WTC11 (cell line): ENCODE measurements at regions not wholly inside any gene's neighbourhood (a gene's known extent, or its start where the extent isn't known, plus 50 kb on each side); places are given as distances from the start of the nearest gene placed in this dataset.

Experiments used
- ATAC-seq: fragments of 200-7000 bp; cut with Tn5 transposase; 2 replicates; pipeline ENCODE4 v1.10.0; 2021; ENCODE audit warnings: mild to moderate bottlenecking, moderate library complexity
- CTCF ChIA-PET: fragments of 300-600 bp; sonication (Branson Sonifier 250); formaldehyde crosslinking; loops from one replicate; lab custom pipeline; 2021; ENCODE audit warnings: antibody characterized with exemption; lab: Charles Lee
- POLR2A ChIA-PET: fragments of 350-600 bp; sonication (Branson Sonifier 250); formaldehyde crosslinking; loops from one replicate; lab custom pipeline; 2021; ENCODE audit warnings: antibody characterized with exemption; lab: Charles Lee
- DNase-seq: peaks from one replicate; pipeline ENCODE4 v3.0.0; 2021; ENCODE audit warnings: low spot score
- H3K27ac Mint-ChIP-seq: 2 replicates; pipeline ENCODE4 v1.8.0; 2021; ENCODE audit warnings: mixed read lengths
- H3K27me3 Mint-ChIP-seq: 2 replicates; pipeline ENCODE4 v1.8.0; 2021; ENCODE audit warnings: low read depth, mild to moderate bottlenecking, moderate library complexity, mixed read lengths
- H3K36me3 Mint-ChIP-seq: 2 replicates; pipeline ENCODE4 v1.8.0; 2021; ENCODE audit warnings: mixed read lengths
- H3K4me1 Mint-ChIP-seq: 2 replicates; pipeline ENCODE4 v1.8.0; 2022; ENCODE audit warnings: mixed read lengths
- H3K4me3 Mint-ChIP-seq: 2 replicates; pipeline ENCODE4 v1.8.0; 2021; ENCODE audit warnings: mild to moderate bottlenecking, moderate library complexity, mixed read lengths
- H3K9me3 Mint-ChIP-seq: 2 replicates; pipeline ENCODE4 v1.8.0; 2021; ENCODE audit warnings: mixed read lengths
- CBFB ChIP-seq: sonication (generic); formaldehyde crosslinking; IDR thresholded peaks from 2 replicates; pipeline ENCODE4 v1.8.1; 2022; ENCODE audit warnings: mild to moderate bottlenecking, low read depth, missing genetic modification reagents
- CREB1 ChIP-seq: sonication (generic); formaldehyde crosslinking; IDR thresholded peaks from 2 replicates; pipeline ENCODE4 v1.8.0; 2023; ENCODE audit warnings: mild to moderate bottlenecking, missing genetic modification reagents
- FOXP1 ChIP-seq: sonication (generic); formaldehyde crosslinking; IDR thresholded peaks from 2 replicates; pipeline ENCODE4 v1.8.0; 2022; ENCODE audit warnings: missing genetic modification reagents, mild to moderate bottlenecking, moderate library complexity, borderline replicate concordance
- GTF2I ChIP-seq: fragments of 250-450 bp; sonication (Bioruptor Pico); conservative IDR thresholded peaks from 2 replicates; pipeline ENCODE4 v1.4.0; 2021; ENCODE audit warnings: mild to moderate bottlenecking
- JUN ChIP-seq: sonication (generic); formaldehyde crosslinking; IDR thresholded peaks from 2 replicates; pipeline ENCODE4 v1.8.0; 2023; ENCODE audit warnings: mild to moderate bottlenecking, missing genetic modification reagents
- KAT7 ChIP-seq: sonication (generic); formaldehyde crosslinking; IDR thresholded peaks from 2 replicates; pipeline ENCODE4 v1.8.1; 2023; ENCODE audit warnings: missing genetic modification reagents, mild to moderate bottlenecking, borderline replicate concordance
- MXD4 ChIP-seq: fragments of 250-450 bp; sonication (Bioruptor Pico); IDR thresholded peaks from 2 replicates; pipeline ENCODE4 v1.8.0; 2021; ENCODE audit warnings: mild to moderate bottlenecking, moderate library complexity, borderline replicate concordance
- MYBL2 ChIP-seq: sonication (generic); formaldehyde crosslinking; IDR thresholded peaks from 2 replicates; pipeline ENCODE4 v1.8.1; 2023; ENCODE audit warnings: mild to moderate bottlenecking, moderate library complexity, missing genetic modification reagents
- NR2C2 ChIP-seq: sonication (generic); formaldehyde crosslinking; IDR thresholded peaks from 2 replicates; pipeline ENCODE4 v1.8.0; 2022; ENCODE audit warnings: mild to moderate bottlenecking, missing genetic modification reagents
- PRRX2 ChIP-seq: fragments of 250-450 bp; sonication (Bioruptor Pico); IDR thresholded peaks from 2 replicates; pipeline ENCODE4 v1.8.0; 2021; ENCODE audit warnings: mild to moderate bottlenecking
- RELA ChIP-seq: sonication (generic); formaldehyde crosslinking; IDR thresholded peaks from 2 replicates; pipeline ENCODE4 v1.8.1; 2022; ENCODE audit warnings: missing genetic modification reagents, mild to moderate bottlenecking, borderline replicate concordance
- SMAD4 ChIP-seq: sonication (generic); formaldehyde crosslinking; IDR thresholded peaks from 2 replicates; pipeline ENCODE4 v1.8.0; 2022; ENCODE audit warnings: mild to moderate bottlenecking, missing genetic modification reagents
- SOX15 ChIP-seq: fragments of 250-450 bp; sonication (Bioruptor Pico); IDR thresholded peaks from 2 replicates; pipeline ENCODE4 v1.9.0; 2021; ENCODE audit warnings: mild to moderate bottlenecking
- ZNF317 ChIP-seq: sonication (generic); formaldehyde crosslinking; IDR thresholded peaks from 2 replicates; pipeline ENCODE4 v1.8.1; 2023; ENCODE audit warnings: low read depth, mild to moderate bottlenecking, moderate library complexity, missing genetic modification reagents, borderline replicate concordance
- ZNF671 ChIP-seq: fragments of 250-450 bp; sonication (Bioruptor Pico); IDR thresholded peaks from 2 replicates; pipeline ENCODE4 v1.8.0; 2021; ENCODE audit warnings: mild to moderate bottlenecking
- TF ChIP-seq, protein P1 (sequence below): sonication (generic); formaldehyde crosslinking; IDR thresholded peaks from 2 replicates; pipeline ENCODE4 v1.8.1; 2022; ENCODE audit warnings: mild to moderate bottlenecking, moderate library complexity, missing genetic modification reagents
- TF ChIP-seq, protein P2 (sequence below): sonication (generic); formaldehyde crosslinking; conservative IDR thresholded peaks from 2 replicates; pipeline ENCODE4 v1.8.1; 2023; ENCODE audit warnings: mild to moderate bottlenecking, low read depth, missing genetic modification reagents, moderate library complexity
- TF ChIP-seq, protein P3 (sequence below): sonication (generic); formaldehyde crosslinking; IDR thresholded peaks from 2 replicates; pipeline ENCODE4 v1.8.1; 2023; ENCODE audit warnings: mild to moderate bottlenecking, missing genetic modification reagents
- TF ChIP-seq, protein P4 (sequence below): sonication (generic); formaldehyde crosslinking; IDR thresholded peaks from 2 replicates; pipeline ENCODE4 v1.8.1; 2022; ENCODE audit warnings: mild to moderate bottlenecking, missing genetic modification reagents, moderate library complexity, borderline replicate concordance
- TF ChIP-seq, protein P5 (sequence below): fragments of 250-450 bp; sonication (Bioruptor Pico); IDR thresholded peaks from 2 replicates; pipeline ENCODE4 v2.1.2; 2022; ENCODE audit warnings: mild to moderate bottlenecking, moderate library complexity
- TF ChIP-seq, protein P6 (sequence below): fragments of 250-450 bp; sonication (Bioruptor Pico); IDR thresholded peaks from 2 replicates; pipeline ENCODE4 v1.8.0; 2021; ENCODE audit warnings: mild to moderate bottlenecking

DNA sequence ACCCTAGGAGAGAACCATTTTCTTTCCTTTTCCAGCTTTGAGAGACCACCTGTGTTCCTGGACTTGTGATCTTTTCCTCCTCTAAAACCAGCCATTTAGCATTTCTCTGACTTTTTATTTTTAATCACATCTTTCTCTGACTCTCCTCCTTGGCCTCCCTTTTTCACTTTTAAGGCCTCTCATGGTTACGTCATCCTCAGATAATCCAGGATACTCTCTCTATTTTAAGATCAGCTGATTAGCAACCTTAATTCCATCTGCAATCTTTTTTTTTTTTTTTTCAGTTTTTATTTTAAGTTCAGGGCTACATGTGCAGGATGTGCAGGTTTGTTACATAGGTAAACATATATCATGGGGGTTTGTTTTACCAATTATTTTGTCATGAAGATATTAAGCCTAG lies 54.0 kb downstream of the RFPL4B start:
- ATAC-seq (no peak), DNase-seq (no peak)
- TF ChIP-seq NR2C2 (CRISPR knock-in tag): no peak
- TF ChIP-seq RELA (CRISPR knock-in tag): no peak
- TF ChIP-seq, protein P1, sequence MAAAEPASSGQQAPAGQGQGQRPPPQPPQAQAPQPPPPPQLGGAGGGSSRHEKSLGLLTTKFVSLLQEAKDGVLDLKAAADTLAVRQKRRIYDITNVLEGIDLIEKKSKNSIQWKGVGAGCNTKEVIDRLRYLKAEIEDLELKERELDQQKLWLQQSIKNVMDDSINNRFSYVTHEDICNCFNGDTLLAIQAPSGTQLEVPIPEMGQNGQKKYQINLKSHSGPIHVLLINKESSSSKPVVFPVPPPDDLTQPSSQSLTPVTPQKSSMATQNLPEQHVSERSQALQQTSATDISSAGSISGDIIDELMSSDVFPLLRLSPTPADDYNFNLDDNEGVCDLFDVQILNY: no peak
- TF ChIP-seq GTF2I (CRISPR knock-in tag): no peak
- no peak for TF ChIP-seq SMAD4 (CRISPR knock-in tag)
- TF ChIP-seq FOXP1 (CRISPR knock-in tag): no peak
- peaks cover 13% of the 10 kb centered on the region for H3K4me1 Mint-ChIP-seq
- no peaks in the 10 kb centered on the region for H3K27me3 Mint-ChIP-seq
- H3K27ac Mint-ChIP-seq: no peak overlapping the region
- ChIA-PET CTCF (no interaction called here), POLR2A (no interaction called here)
- peaks cover 4% of the 10 kb centered on the region; the same call in 1 of the 2 replicates for H3K36me3 Mint-ChIP-seq
- peaks cover 22% of the 10 kb centered on the region for H3K9me3 Mint-ChIP-seq
- H3K4me3 Mint-ChIP-seq: no peak overlapping the region

DNA sequence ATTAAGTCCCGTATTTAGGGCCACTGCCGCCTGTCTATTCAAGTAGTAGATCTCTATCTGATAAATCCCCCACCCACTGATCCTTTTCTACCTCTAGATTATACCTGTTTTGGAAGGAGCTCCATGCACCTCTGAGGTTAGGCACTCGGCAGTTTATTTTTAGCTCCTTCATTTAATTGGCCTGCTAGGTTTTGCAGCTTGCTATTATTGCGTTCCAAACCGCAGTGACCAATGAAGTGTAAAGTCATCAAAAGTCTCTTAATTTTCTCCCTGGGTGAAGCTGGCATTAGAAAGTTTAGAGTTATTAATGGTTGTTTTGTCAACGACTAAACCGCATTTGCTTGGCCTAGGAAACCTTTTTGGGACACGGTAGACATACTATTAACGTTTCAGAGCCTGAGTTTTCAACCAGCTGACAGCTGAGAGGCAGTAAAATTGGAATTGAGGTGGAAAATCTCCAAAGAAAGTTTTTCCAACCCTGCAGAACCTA lies 60.0 kb downstream of the RFPL4B start:
- ChIA-PET CTCF (no interaction called here), POLR2A (no interaction called here)
- H3K4me3 Mint-ChIP-seq: no peak overlapping the region
- DNase-seq (no peak), ATAC-seq (no peak)
- H3K4me1 Mint-ChIP-seq: peaks cover 33% of the 10 kb centered on the region
- no peaks in the 10 kb centered on the region for H3K36me3 Mint-ChIP-seq
- TF ChIP-seq FOXP1 (CRISPR knock-in tag) (no peak), PRRX2 (CRISPR knock-in tag) (no peak), KAT7 (CRISPR knock-in tag) (no peak), MXD4 (no peak), SMAD4 (CRISPR knock-in tag) (no peak), MYBL2 (CRISPR knock-in tag) (no peak), CBFB (CRISPR knock-in tag) (no peak), CREB1 (CRISPR knock-in tag) (no peak), SOX15 (CRISPR knock-in tag) (no peak), JUN (CRISPR knock-in tag) (no peak), ZNF671 (CRISPR knock-in tag) (no peak), ZNF317 (CRISPR knock-in tag) (no peak)
- TF ChIP-seq, protein P2, sequence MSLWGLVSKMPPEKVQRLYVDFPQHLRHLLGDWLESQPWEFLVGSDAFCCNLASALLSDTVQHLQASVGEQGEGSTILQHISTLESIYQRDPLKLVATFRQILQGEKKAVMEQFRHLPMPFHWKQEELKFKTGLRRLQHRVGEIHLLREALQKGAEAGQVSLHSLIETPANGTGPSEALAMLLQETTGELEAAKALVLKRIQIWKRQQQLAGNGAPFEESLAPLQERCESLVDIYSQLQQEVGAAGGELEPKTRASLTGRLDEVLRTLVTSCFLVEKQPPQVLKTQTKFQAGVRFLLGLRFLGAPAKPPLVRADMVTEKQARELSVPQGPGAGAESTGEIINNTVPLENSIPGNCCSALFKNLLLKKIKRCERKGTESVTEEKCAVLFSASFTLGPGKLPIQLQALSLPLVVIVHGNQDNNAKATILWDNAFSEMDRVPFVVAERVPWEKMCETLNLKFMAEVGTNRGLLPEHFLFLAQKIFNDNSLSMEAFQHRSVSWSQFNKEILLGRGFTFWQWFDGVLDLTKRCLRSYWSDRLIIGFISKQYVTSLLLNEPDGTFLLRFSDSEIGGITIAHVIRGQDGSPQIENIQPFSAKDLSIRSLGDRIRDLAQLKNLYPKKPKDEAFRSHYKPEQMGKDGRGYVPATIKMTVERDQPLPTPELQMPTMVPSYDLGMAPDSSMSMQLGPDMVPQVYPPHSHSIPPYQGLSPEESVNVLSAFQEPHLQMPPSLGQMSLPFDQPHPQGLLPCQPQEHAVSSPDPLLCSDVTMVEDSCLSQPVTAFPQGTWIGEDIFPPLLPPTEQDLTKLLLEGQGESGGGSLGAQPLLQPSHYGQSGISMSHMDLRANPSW (CRISPR knock-in tag): no peak
- TF ChIP-seq, protein P3, sequence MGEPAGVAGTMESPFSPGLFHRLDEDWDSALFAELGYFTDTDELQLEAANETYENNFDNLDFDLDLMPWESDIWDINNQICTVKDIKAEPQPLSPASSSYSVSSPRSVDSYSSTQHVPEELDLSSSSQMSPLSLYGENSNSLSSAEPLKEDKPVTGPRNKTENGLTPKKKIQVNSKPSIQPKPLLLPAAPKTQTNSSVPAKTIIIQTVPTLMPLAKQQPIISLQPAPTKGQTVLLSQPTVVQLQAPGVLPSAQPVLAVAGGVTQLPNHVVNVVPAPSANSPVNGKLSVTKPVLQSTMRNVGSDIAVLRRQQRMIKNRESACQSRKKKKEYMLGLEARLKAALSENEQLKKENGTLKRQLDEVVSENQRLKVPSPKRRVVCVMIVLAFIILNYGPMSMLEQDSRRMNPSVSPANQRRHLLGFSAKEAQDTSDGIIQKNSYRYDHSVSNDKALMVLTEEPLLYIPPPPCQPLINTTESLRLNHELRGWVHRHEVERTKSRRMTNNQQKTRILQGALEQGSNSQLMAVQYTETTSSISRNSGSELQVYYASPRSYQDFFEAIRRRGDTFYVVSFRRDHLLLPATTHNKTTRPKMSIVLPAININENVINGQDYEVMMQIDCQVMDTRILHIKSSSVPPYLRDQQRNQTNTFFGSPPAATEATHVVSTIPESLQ (CRISPR knock-in tag): no peak
- TF ChIP-seq, protein P4, sequence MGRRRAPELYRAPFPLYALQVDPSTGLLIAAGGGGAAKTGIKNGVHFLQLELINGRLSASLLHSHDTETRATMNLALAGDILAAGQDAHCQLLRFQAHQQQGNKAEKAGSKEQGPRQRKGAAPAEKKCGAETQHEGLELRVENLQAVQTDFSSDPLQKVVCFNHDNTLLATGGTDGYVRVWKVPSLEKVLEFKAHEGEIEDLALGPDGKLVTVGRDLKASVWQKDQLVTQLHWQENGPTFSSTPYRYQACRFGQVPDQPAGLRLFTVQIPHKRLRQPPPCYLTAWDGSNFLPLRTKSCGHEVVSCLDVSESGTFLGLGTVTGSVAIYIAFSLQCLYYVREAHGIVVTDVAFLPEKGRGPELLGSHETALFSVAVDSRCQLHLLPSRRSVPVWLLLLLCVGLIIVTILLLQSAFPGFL (CRISPR knock-in tag): no peak
- TF ChIP-seq, protein P5, sequence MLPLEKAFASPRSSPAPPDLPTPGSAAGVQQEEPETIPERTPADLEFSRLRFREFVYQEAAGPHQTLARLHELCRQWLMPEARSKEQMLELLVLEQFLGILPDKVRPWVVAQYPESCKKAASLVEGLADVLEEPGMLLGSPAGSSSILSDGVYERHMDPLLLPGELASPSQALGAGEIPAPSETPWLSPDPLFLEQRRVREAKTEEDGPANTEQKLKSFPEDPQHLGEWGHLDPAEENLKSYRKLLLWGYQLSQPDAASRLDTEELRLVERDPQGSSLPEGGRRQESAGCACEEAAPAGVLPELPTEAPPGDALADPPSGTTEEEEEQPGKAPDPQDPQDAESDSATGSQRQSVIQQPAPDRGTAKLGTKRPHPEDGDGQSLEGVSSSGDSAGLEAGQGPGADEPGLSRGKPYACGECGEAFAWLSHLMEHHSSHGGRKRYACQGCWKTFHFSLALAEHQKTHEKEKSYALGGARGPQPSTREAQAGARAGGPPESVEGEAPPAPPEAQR (CRISPR knock-in tag): no peak
- TF ChIP-seq, protein P6, sequence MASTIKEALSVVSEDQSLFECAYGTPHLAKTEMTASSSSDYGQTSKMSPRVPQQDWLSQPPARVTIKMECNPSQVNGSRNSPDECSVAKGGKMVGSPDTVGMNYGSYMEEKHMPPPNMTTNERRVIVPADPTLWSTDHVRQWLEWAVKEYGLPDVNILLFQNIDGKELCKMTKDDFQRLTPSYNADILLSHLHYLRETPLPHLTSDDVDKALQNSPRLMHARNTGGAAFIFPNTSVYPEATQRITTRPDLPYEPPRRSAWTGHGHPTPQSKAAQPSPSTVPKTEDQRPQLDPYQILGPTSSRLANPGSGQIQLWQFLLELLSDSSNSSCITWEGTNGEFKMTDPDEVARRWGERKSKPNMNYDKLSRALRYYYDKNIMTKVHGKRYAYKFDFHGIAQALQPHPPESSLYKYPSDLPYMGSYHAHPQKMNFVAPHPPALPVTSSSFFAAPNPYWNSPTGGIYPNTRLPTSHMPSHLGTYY (CRISPR knock-in tag): no peak
- H3K27ac Mint-ChIP-seq: no peak overlapping the region
- H3K27me3 Mint-ChIP-seq: no peaks in the 10 kb centered on the region
- no peaks in the 10 kb centered on the region for H3K9me3 Mint-ChIP-seq
